ENCODE measurements at regions not wholly inside any gene's neighbourhood (a gene's known extent, or its start where the extent isn't known, plus 50 kb on each side); places are given as distances from the start of the nearest gene placed in this dataset.

- no peak for TF ChIP-seq ZNF18 (tag by site-specific recombination; IDR thresholded peaks at IDR 0.05)
- TF ChIP-seq CTCF (tag by site-specific recombination; IDR thresholded peaks at IDR 0.05): no peak
- no peak for TF ChIP-seq MEIS1 (CRISPR knock-in tag; IDR thresholded peaks at IDR 0.05; ENCODE audit: borderline replicate concordance)
- no peak for TF ChIP-seq ZNF670 (tag by site-specific recombination; IDR thresholded peaks at IDR 0.05; ENCODE audit: low read depth)
- no peak for TF ChIP-seq PATZ1 (tag by site-specific recombination; IDR thresholded peaks at IDR 0.05)
- no peak for TF ChIP-seq HOXA7 (CRISPR knock-in tag; IDR thresholded peaks at IDR 0.05; ENCODE audit: borderline replicate concordance)
- TF ChIP-seq YY1 (tag by site-specific recombination; IDR thresholded peaks at IDR 0.05): no peak
- TF ChIP-seq ZNF350 (tag by site-specific recombination; IDR thresholded peaks at IDR 0.05): no peak
- TF ChIP-seq BCL11A (tag by site-specific recombination; IDR thresholded peaks at IDR 0.05; ENCODE audit: low read depth): no peak
- TF ChIP-seq ZNF514 (tag by site-specific recombination; IDR thresholded peaks at IDR 0.05): no peak
- TF ChIP-seq SP2 (tag by site-specific recombination; IDR thresholded peaks at IDR 0.05): no peak
- TF ChIP-seq ZNF2 (tag by site-specific recombination; IDR thresholded peaks at IDR 0.05): no peak
Observed at GRCh38 chr6:15981956-15982355, 146.9 kb upstream of the MYLIP start.
